Kidney capillary endothelial cell (primary cell): ENCODE measurements at regions not wholly inside any gene's neighbourhood (a gene's known extent, or its start where the extent isn't known, plus 50 kb on each side); places are given as distances from the start of the nearest gene placed in this dataset.
A peak's percentile ranks its signal among the peaks of the same experiment; 100 is the strongest.
"Not testable (repeated sequence)": the region's sequence is repeated elsewhere in the genome, so short reads cannot be mapped to it uniquely, and the experiment has no call there.

Source experiments
- DNase-seq: peaks from one replicate; pipeline ENCODE4 v3.0.0-alpha.2; 2018; ENCODE audit warnings: low spot score

DNA sequence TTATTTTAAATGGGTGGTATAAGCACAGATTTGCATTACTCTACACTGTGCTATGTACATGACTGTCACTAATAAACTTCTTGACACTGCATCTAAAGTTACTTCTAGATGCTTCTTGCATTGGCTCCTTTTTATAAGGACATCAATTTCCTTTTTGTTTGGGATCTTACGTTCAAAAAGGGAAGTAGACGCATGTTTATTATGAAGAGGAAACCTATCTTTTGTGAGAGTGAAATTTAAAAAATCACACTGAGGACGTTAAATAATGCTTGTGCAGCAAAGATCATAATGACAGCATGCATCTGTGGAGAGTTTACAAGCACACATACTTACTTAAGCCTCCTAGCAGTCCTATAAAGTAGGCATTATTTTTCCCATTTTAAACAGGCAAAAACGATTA is 479.5 kb downstream of the CD83 start:
- no peak for DNase-seq

DNA sequence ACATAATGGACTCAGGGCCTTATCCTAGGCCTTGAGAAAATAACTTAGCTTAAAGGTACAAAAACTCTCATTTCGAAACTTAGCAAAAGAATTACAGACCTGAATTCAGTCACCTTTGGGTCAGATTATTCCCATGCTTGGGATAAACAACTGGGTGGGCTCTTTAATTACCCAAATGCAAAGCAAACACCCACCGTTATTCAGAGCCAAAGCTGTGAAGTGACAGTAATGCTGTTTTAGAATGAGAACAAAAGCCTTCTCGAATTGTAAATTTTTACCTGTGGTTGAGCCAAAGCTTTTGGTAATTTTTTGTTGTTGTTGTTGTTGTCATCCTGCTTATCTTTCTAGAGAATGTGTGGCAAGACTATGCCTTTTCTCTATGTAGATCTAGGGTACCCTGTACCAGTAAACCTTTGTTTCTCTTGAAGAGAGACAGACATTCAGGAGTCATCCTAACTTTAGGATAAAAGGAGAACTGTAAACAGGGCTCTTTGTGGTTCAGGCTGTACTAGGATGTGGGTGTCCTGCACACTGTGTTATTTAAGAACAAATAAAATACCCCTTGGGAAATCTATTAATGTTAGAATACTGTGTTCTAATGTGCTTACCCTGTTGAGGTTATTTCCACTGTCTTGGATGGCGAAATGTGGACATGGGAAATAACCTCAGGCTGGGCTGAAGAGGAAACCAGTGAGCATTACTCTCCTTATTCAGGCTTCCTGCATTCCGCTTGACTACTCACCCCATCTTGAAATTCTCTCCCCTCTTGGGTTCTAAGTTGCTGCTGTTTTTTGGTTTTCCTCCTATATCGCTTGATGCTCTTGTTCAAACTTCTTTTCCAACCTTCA is 480.7 kb downstream of the CD83 start:
- DNase-seq, result no peak

DNA sequence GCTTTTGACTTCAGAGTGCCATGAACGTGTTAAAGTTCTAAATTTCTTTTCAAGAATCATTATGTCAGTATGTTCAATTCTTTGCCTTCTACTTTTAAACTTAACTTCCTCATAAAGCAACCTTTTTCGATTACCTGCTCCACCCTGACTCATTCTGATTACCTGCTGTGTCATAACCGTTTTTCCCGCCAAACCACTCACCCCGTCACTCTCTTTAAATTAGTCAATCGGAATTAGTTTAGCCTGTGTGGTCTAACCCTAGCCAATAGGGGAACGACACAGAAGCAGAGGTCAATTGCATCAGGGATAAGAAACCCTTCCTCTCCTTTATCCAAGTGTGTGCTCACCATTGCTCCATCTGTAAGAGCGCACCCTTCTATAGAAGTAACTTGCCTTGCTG is 482.7 kb downstream of the CD83 start:
- DNase-seq, result not testable (repeated sequence)

DNA sequence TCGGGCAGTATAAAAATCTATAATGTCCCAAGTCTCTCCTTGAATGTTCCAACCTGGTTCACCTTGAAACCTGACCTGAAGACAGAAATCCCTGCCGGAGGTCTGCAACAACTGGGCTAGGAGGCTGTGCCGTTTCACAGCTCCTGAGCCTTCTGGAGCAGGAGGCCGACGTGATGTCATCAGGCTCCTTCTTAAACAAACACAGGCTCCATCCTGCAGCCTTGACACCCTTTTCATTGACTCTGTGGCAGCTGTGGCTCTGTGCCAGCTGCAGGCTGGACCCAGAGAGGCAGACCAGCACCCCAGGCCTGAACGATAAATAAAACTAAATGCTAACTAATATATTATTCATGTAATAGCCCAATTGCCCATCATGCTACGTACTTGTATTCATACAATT is 483.9 kb downstream of the CD83 start:
- DNase-seq, result no peak

DNA sequence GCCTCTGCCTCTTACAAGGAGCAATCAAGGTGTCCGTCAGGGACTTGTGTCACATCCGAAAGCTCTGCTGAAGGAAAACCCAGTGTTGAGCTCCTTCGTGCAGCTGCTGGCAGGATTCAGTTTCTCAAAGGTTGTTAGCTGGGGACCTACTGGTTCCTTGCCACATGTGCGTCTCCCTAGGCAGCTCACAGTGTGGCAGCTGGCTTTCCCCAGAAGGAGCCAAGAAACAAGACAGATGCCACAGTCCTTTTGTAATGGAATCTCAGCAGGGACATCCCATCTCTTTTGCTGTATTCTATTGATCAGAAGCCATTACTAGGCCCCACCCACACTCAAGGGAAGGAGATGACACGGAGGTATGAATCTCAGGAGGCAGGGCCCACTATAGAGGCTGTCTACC is 488.8 kb downstream of the CD83 start:
- no peak for DNase-seq

DNA sequence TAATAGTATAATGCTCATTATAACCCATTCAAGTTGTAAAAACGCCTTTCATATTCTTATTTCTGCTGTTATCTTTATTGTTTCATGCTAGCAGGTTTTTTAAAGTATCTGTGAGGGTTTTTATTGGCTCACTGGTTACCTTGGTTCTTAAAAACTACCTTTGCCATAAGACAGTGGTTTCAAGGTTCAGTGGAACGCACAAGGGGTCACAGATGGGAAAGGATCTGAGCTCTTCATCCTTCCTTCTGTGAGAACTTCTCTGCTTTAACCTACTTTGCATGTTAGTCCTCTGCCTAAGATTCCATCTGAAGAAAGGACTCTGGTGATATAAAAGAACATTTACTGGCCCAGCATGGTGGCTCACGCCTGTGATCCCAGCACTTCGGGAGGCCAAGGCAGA is 492.6 kb downstream of the CD83 start:
- DNase-seq, result no peak

DNA sequence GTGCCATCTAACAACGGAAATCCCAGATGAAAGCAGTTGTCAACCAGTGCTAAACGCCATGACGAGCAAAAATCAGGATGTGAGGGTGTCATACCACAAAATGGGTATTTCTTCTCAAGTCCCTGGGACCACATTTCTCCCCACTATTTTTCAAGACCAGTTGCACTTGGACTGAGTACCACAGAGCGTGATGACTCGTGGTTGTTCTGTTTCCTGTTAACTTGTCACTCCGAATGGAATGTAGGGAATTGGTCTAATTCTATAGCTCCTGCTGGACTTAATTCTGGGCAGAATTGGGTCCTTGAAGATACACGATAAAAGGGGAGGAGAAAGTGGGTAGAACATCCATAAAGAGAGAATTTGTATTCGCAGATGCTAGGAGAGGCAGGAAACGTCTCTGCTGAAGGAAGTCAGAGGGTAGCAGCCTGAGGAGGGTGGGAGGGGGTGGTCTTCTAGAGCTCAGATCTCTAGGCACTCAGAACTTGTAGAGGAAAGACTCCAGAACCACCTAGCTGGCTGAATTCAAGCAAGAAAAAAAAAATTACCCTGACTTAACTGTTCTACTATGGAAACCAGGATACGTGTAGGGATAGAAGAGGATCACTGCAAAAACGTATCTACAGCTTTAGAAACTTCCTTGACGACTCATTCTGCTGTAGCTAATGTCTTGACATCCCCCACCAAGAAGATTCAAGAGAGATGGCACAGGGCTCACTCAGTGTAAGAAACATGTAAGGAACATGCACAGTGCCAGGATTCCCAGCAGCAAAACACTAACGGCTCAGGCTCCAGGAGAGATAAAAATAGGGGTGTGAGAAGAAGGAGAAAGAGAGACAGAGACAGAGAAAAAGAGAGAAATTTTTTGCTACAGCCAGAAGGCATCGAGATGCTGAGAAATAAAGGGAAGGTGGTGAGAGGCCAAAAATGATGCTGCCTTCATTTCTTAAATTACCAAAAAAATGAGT is 494.7 kb downstream of the CD83 start:
- DNase-seq, result peak; percentile 43

DNA sequence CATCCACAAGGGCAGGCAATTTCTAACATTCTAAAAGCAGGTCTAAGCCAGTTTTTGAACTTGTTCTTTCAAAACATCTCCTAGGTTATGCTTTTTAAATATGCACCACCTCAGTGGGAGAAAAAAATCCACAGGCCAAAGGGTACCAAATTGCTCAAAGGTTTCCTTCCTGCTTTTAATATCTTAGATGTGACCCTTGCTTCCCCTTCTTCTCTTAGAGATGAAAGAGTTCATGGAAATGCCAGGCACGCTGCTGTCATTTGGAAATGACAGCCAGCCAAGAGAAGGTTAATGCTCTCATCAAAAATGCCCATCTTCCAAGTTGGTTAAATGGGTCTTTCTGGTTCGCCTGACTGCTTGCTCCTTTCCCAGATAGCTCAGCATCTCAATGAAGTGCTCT is 497.1 kb downstream of the CD83 start:
- no peak for DNase-seq

DNA sequence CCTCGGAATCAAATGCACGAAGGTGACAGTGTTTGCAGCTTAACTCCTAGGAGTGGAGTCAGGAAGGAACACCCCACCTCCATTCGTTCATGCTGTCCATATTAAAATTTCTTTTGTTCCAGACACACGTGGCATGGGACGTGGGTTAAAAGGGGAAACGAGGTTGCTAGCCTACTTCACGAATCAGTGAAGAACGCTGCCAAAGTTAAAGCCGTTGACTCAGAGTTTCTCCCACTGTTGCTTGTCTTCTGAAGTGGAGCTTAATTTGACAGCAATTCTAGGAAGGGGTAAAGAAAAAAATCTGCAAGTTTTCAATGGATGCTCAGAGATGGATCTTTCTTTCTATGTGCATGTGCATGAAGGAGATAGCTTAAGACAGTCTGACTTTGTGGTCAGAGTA is 499.1 kb downstream of the CD83 start:
- DNase-seq, result no peak

DNA sequence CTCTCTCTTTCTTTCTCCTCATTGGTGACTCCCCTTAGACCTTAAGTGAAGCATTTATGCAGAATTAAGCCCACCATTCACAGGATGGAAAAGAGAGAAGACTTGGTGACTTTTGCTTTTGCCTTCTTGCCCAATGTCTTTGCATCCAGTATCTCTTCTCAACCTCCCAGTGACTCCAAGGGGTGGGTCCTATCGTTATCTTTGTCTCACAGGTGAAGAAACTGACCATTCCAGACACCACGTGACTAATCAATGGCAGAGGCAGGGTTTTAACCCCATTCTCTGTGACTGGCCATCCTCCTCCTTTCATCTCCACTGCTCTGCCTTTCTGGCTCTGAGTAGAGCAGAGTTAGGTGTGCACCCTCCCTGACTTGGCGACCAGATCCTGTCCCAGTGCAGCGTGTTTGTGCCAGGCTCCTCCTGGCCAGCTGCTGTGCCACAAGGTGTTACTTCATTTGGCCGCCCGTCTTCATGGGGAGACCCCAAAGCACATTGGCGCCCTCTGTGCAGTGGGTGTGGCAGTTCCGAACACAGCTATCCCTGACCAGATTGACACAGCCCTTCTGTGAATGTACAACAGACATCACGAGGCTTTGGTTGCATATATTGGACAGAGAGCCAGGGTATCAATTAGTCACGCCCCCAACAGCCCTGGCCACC is 501.3 kb downstream of the CD83 start:
- no peak for DNase-seq

DNA sequence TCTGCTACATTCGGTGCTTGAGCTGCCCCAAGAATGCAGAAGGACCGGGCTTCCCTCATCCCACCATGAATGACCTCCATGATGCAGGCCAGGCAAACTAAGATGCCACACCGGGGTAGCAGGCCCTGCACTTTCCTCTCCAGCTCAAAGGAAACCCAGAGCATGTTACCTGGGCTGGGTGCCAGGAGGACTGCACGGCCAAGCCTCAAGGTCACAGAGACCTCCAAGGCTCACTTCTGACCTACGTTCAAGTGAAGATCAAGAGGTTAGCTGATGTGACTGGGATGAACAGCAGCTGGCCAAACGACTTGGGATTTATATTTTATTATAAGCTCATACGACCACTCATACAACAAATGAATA is 501.8 kb downstream of the CD83 start:
- no peak for DNase-seq

DNA sequence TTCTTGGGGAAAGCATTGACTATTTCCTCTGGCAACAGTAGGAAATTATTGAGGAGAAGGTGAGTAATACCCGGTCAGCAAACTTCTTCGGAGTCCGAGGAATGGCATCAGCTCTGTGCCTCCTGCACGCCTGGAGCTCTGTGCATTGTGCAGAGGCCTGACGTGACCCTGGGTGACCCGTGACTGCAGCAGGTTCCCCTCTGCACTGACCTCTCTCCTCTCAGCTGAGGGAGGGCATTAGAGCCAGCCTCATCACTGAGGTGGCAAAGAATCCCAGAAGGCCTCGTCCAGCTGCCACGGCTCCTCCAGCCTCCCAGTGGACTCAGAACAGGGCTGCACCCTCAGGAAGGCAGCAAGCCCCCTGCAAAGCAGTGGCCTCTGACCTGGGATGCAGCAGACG is 502.9 kb downstream of the CD83 start:
- DNase-seq, result peak; percentile 40

DNA sequence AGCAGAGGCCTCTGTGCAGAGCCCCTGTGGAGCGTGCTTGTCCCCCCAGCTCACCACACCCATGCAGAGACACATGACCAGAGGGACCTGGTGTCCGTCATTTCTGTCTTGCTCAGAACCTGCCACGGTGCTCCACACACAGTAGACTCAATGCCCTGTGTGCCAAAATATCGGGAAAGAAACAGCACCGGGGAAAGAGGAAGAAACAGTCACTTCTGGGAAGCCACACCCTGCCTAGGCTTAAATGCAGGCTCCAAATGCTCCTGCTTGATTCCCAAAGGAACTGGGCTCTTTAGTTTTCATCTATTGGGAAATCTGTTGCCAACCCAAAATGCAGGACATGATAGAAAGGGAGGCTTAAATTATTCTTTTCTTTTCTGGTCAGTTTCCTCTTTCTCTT is 503.9 kb downstream of the CD83 start:
- DNase-seq, result no peak

DNA sequence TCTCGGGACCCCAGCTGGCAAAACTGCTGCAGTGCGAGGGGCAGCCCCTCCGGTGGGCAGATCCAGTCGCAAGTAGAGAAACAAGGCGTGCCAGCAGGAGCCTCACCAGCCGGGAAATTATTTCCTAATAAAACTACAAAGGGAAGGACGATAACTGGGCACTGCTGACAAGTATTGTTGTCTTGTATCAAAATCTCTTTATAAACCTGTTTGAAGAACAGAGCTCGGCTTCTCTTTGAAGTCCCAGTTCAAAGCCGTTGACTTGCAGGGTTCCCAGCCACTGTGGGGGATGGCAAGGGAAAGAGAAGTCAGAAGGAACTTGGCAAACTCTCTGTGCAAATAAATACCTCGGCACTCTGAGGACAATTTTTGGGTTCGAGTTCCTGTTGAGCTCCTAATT is 504.5 kb downstream of the CD83 start:
- no peak for DNase-seq

DNA sequence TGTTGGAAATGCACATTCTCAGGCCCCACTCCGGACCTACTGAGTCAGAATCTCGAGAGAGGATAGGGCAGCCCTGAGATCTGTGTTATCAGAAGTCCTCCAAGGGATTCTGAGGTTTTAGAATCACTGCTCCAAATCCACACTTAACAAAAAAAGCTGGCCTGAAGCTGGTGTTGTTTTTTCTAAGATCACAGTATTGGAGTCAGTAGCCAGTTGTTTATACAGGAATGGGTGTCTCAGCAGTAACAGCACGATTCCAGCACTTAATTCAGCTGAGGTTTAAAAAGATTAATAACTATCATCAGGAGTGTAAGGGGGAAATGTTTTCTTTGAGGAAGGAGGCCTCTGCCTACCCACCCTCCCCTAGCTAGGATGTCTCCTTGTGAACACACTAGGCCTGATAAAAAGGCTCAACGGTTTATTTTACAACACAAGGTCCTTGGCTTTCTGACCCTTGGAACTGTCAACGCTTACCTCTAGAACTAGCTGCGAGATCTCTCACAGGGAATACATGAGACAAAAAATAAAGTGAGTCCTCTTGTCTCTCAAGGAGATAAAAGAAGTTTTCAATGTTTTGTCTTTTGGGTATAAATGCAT is 505.4 kb downstream of the CD83 start:
- DNase-seq, result no peak

DNA sequence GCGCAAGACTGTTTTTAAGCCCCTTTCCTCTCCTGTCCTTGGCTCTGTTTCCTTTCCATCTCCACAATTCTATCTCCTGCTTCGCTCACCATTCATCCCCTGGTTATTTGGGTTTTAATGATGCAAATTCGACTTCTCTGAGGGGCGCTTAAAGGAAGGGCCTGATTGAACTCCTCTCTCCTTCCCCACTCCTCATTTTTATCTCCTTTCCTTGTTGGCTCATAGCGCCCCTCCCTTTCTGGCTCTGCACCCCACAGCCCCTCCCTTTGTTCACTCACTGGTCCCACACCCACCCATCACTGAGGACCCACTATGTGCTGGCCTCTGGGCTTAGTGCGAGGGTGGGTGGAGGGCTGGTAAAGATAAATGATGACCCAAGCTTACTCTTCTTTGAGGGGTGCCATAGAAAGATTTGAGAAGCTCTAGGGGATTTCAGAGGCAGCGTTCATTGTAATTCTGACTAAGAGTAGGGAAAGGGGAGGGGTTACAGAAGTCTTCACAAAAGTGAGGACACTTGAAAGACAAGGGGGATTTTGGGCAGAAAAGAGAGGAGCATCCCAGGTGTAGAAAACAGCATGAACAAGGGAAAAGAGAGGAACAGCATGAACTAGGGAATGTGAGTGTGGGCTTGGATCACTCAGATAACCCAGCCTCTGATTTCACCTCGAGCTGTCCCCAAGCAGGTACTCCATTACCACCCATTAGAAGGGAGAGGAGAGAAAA is 507.8 kb downstream of the CD83 start:
- DNase-seq, result no peak

DNA sequence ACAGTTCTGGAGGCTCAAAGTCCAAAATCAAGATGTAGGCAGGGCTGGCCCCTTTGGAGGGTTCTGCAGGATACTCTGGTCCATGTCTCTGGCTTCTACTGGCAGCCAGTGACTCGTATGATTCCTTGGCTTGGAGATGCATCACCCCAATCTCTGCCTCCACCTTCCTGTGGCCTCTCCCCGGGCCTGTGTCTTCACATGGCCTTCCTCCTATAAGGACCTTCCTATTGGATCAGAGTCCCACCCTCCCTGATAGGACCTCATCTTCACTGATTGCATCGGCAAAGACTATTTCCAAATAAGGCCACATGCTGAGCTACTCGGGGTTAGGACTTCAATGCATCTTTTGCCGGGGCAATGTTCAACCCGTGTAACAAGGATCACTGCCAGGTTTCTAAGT is 509.0 kb downstream of the CD83 start:
- no peak for DNase-seq

DNA sequence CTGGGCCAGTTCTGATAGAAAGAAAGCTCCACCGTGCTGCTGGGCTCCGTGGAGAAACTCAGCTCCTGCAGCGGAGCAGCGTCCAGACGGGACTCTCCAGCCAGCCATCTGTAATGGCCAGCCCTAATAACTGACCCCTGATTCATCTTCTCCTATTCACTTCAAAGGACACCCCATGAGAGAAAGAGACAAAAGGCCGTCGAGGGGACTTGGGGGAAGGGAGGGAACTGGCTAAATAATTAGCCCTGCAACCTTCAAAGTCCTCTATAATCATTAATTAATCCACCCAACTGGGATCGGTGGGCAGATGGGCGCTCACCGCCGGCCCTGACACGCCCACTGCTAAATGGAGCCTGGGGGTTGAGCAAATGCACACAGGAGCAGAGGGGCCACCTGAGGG is 512.4 kb downstream of the CD83 start:
- no peak for DNase-seq

DNA sequence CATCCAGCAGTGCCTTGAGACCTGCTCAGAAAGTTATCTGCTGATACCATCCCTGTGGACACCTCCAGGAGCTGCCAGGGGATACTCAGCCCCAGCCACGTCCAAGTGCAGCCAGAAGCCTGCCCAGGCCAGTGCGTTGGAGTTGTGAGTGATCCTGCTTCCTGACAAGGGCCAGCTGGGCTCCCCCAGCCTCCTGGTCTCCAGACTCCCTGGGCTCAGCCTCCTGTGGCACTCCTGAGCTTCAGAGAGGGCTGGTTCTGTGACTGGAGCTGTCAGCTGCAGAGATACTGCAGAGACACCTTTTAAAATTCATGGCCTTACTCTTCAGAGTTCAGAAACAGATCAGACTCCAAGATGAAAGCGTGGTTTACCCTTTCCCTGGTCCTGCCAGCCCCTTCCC is 515.9 kb downstream of the CD83 start:
- DNase-seq, result no peak

DNA sequence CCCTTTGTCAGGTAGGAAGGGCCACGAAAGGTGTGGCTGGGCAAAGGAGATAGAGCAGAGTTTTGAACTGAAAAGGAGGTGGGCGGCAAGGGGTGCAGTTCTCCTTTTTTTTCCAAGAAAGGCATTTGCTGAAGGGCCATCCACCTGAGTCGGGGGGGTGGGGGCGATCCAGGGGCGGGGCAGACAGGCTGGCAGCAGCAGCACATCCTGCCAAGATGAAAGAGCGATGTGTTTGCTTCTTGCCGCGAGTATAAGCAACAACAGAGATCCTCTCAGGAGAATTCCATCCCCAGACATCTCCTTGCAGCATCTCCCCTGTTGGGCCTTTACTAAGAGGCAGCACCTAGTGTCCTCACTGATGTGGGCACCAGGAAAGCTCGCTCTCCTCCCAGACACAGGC is 516.5 kb downstream of the CD83 start:
- DNase-seq, result no peak

DNA sequence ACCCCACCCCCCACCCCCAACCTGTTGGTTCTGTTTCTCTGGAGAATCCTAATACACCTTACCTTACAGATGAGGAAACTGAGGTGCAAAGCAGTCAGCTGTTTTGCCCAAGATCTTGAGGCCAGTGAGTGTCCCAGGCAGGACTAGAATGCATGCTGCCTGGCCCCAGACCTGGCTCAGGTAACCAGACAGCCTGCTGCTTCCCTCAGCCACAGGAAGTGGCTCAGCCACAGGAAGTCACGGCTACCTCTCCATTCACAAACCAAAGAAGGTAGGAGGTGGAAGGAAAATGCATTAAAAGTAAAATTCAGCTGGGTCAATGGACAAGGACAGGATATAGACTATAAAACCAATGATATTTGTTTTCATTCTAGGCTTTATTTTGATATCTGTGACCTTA is 517.6 kb downstream of the CD83 start:
- no peak for DNase-seq
